CD4-positive, CD25-positive, alpha-beta regulatory T cell (primary cell): ENCODE measurements at regions not wholly inside any gene's neighbourhood (a gene's known extent, or its start where the extent isn't known, plus 50 kb on each side); places are given as distances from the start of the nearest gene placed in this dataset.

Experiments
- ATAC-seq, 2 donors: fragments of 150-1000 bp; cut with Tn5 transposase; one replicate each; pipeline ENCODE4 v1.10.0; 2021; ENCODE audit warnings: low read depth in 2 of 2, moderate number of reproducible peaks in 2 of 2, moderate library complexity in 1 of 2
- DNase-seq, 3 donors: peaks; one replicate each; pipeline versions ENCODE4 v3.0.0 to v3.0.0-alpha.2; 2012 to 2022; ENCODE audit warnings: mixed read lengths in 1 of 3
- H3K27ac ChIP-seq: one replicate; pipeline ENCODE4 v1.7.0; 2013; ENCODE audit warnings: mild to moderate bottlenecking, low read length; ENCODE audit not compliant: insufficient read depth, poor library complexity, severe bottlenecking
- H3K27me3 ChIP-seq: one replicate; pipeline ENCODE4 v1.7.0; 2013; ENCODE audit warnings: low read length; ENCODE audit not compliant: control insufficient read depth, insufficient read depth
- H3K36me3 ChIP-seq: one replicate; pipeline ENCODE4 v1.7.0; 2013; ENCODE audit warnings: mild to moderate bottlenecking, low read length, moderate library complexity; ENCODE audit not compliant: control insufficient read depth, insufficient read depth
- H3K4me1 ChIP-seq: 2 replicates; pipeline ENCODE4 v1.7.0; 2013; ENCODE audit warnings: mild to moderate bottlenecking, low read length; ENCODE audit not compliant: insufficient read depth, control insufficient read depth, poor library complexity, severe bottlenecking
- H3K4me3 ChIP-seq: one replicate; pipeline ENCODE4 v1.7.0; 2013; ENCODE audit warnings: low read depth, mild to moderate bottlenecking, low read length, moderate library complexity
- H3K9me3 ChIP-seq, 2 experiments: 1 replicate in 1 of 2; 2 replicates in 1 of 2; pipeline ENCODE4 v1.7.0; 2013; ENCODE audit warnings: low read length in 2 of 2, mild to moderate bottlenecking in 1 of 2, moderate library complexity in 1 of 2; ENCODE audit not compliant: control insufficient read depth in 2 of 2
- H3K27ac Mint-ChIP-seq, 3 donors: one replicate each; pipeline ENCODE4 v1.8.0; 2020 to 2022; ENCODE audit warnings: mild to moderate bottlenecking in 3 of 3, mixed read lengths in 3 of 3, moderate library complexity in 2 of 3
- H3K27me3 Mint-ChIP-seq: one replicate; pipeline ENCODE4 v1.8.0; 2022; ENCODE audit warnings: mild to moderate bottlenecking, mixed read lengths
- H3K36me3 Mint-ChIP-seq: one replicate; pipeline ENCODE4 v1.8.0; 2020; ENCODE audit warnings: mixed read lengths
- H3K4me1 Mint-ChIP-seq, 4 donors: one replicate each; pipeline ENCODE4 v1.8.0; 2020 to 2022; ENCODE audit warnings: mixed read lengths in 4 of 4, mild to moderate bottlenecking in 1 of 4
- H3K4me3 Mint-ChIP-seq, 4 donors: one replicate each; pipeline ENCODE4 v1.8.0; 2020 to 2022; ENCODE audit warnings: mild to moderate bottlenecking in 4 of 4, mixed read lengths in 4 of 4, moderate library complexity in 3 of 4
- H3K9me3 Mint-ChIP-seq, 7 donors: one replicate each; pipeline ENCODE4 v1.8.0; 2020 to 2022; ENCODE audit warnings: mixed read lengths in 7 of 7, mild to moderate bottlenecking in 3 of 7, moderate library complexity in 2 of 7

- ATAC-seq (no peak), DNase-seq (no peak)
- Mint-ChIP-seq H3K4me1 (no peaks in the 10 kb centered on the region), H3K27ac (no peak overlapping the region), H3K36me3 (no peaks in the 10 kb centered on the region), H3K27me3 (no peaks in the 10 kb centered on the region), H3K4me3 (no peak overlapping the region), H3K9me3 (peaks cover 0 to 6% (median 0%) of the 10 kb centered on the region in 7 donors)
- no peak overlapping the region for H3K27ac ChIP-seq
- no peaks in the 10 kb centered on the region for H3K27me3 ChIP-seq
- H3K4me3 ChIP-seq, result no peak overlapping the region
- no peaks in the 10 kb centered on the region for H3K36me3 ChIP-seq
- H3K4me1 ChIP-seq, result no peaks in the 10 kb centered on the region
- no peaks in the 10 kb centered on the region for H3K9me3 ChIP-seq
These were observed 198.2 kb downstream of the KIF4B start for GRCh38 chr5:155211764-155212163.

- H3K27me3 ChIP-seq, result no peaks in the 10 kb centered on the region
- Mint-ChIP-seq H3K4me1 (no peaks in the 10 kb centered on the region), H3K9me3 (peaks cover 0 to 15% (median 2%) of the 10 kb centered on the region in 7 donors), H3K27me3 (no peaks in the 10 kb centered on the region), H3K27ac (no peak overlapping the region), H3K36me3 (no peaks in the 10 kb centered on the region), H3K4me3 (no peak overlapping the region)
- H3K36me3 ChIP-seq, result no peaks in the 10 kb centered on the region
- no peaks in the 10 kb centered on the region for H3K9me3 ChIP-seq
- H3K27ac ChIP-seq, result no peak overlapping the region
- H3K4me3 ChIP-seq, result no peak overlapping the region
- no peaks in the 10 kb centered on the region for H3K4me1 ChIP-seq
- DNase-seq (no peak), ATAC-seq (no peak)
These were observed 208.8 kb downstream of the KIF4B start for GRCh38 chr5:155222393-155222792.

GRCh38 chr5:155229135-155229534, 215.6 kb downstream of the KIF4B start:
- Mint-ChIP-seq H3K4me1 (no peaks in the 10 kb centered on the region), H3K9me3 (peaks cover 0 to 13% (median 4%) of the 10 kb centered on the region in 7 donors), H3K27ac (no peak overlapping the region), H3K27me3 (no peaks in the 10 kb centered on the region), H3K4me3 (no peak overlapping the region), H3K36me3 (no peaks in the 10 kb centered on the region)
- H3K27ac ChIP-seq, result no peak overlapping the region
- H3K36me3 ChIP-seq, result no peaks in the 10 kb centered on the region
- ATAC-seq (no peak), DNase-seq (no peak)
- no peaks in the 10 kb centered on the region for H3K27me3 ChIP-seq
- H3K9me3 ChIP-seq, result no peaks in the 10 kb centered on the region
- H3K4me1 ChIP-seq, result no peaks in the 10 kb centered on the region
- H3K4me3 ChIP-seq, result no peak overlapping the region

DNA sequence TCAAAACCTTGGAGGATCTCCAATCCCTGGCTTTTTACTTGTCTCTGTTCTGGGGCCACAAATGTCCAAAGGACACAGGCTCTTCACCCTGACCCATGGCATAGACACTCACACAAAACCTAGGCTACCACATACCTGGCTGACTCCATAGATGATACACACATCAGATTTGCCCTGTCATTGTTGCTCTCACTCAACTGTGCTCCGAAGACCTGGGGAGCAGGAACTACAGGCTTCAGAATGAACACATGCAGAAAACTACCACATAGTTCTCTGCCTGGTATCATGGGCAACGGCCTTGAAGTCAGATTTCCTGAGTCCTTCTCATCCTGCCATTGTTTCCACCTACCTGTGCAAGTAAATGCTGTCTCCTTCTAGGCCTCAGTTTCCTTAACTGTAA, 226.2 kb downstream of the KIF4B start:
- H3K27me3 ChIP-seq, result no peaks in the 10 kb centered on the region
- no peak for DNase-seq

DNA sequence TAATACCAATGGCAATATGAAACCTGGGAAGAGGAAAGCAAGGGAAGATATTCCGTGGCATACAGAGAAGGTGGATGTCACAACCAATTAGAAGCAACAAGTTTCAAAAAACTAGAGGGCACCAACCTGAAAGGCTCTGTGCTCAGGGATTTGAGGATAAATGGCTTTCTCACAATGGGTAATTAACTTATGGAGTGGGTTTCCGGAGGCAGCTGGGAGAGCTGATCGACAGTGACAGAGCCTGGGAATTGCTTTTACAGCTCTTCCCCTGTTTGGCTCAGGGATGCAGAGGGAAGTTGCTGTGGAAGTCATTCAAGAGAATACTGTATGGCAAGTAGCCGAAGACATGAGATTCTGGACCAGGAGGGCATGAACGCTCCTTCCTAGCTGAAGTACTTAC, 237.0 kb downstream of the KIF4B start:
- Mint-ChIP-seq H3K9me3 (peaks cover 0 to 6% (median 0%) of the 10 kb centered on the region in 7 donors), H3K27me3 (no peaks in the 10 kb centered on the region), H3K36me3 (no peaks in the 10 kb centered on the region), H3K27ac (no peak overlapping the region), H3K4me1 (no peaks in the 10 kb centered on the region), H3K4me3 (no peak overlapping the region)
- Histone ChIP-seq H3K4me3 (no peak overlapping the region), H3K36me3 (no peaks in the 10 kb centered on the region), H3K4me1 (no peaks in the 10 kb centered on the region), H3K27me3 (no peaks in the 10 kb centered on the region), H3K9me3 (no peaks in the 10 kb centered on the region), H3K27ac (no peak overlapping the region)
- ATAC-seq (no peak), DNase-seq (no peak)

More for the DNA sequence above, 226.2 kb downstream of the KIF4B start:
- Mint-ChIP-seq H3K36me3 (no peaks in the 10 kb centered on the region), H3K9me3 (peaks cover 0 to 20% (median 5%) of the 10 kb centered on the region in 7 donors), H3K27me3 (no peaks in the 10 kb centered on the region), H3K4me3 (no peak overlapping the region), H3K27ac (no peak overlapping the region), H3K4me1 (no peaks in the 10 kb centered on the region)
- Histone ChIP-seq H3K9me3 (no peaks in the 10 kb centered on the region), H3K36me3 (no peaks in the 10 kb centered on the region), H3K4me3 (no peak overlapping the region), H3K4me1 (no peaks in the 10 kb centered on the region), H3K27ac (no peak overlapping the region)
- ATAC-seq, result no peak

- peaks cover 0 to 3% (median 0%) of the 10 kb centered on the region in 7 donors for H3K9me3 Mint-ChIP-seq
- Histone ChIP-seq H3K9me3 (no peaks in the 10 kb centered on the region), H3K4me1 (no peaks in the 10 kb centered on the region), H3K27me3 (no peaks in the 10 kb centered on the region), H3K27ac (no peak overlapping the region), H3K4me3 (no peak overlapping the region), H3K36me3 (no peaks in the 10 kb centered on the region)
- H3K36me3 Mint-ChIP-seq, result no peaks in the 10 kb centered on the region
- H3K4me1 Mint-ChIP-seq, result no peaks in the 10 kb centered on the region
- ATAC-seq (no peak), DNase-seq (no peak)
- no peaks in the 10 kb centered on the region for H3K27me3 Mint-ChIP-seq
- H3K27ac Mint-ChIP-seq, result no peak overlapping the region
- H3K4me3 Mint-ChIP-seq, result no peak overlapping the region
These were observed 238.5 kb downstream of the KIF4B start for GRCh38 chr5:155252025-155252424.

DNA sequence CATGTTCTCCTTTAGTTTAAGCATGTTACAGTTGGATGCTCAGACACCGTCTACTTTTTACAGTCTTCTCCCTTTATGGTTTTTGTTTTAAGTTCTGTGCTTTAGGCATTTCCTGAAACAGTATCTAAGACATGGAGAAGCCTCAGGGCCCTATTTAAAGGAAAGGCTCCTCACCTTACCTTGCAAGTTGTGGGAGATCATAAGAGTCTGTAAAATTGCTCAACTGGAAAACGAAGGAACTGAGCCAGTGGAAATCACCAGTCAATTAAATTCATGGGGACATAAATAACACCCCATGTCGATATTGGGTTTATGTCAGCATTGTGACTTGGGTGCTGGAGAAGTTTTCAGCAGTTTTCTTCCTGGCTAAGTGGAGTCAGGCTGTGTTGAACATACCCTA, 239.2 kb downstream of the KIF4B start:
- H3K4me1 ChIP-seq, result no peaks in the 10 kb centered on the region
- Mint-ChIP-seq H3K4me3 (no peak overlapping the region), H3K27ac (no peak overlapping the region), H3K9me3 (peaks cover 0 to 3% (median 0%) of the 10 kb centered on the region in 7 donors), H3K36me3 (no peaks in the 10 kb centered on the region), H3K4me1 (no peaks in the 10 kb centered on the region), H3K27me3 (no peaks in the 10 kb centered on the region)
- H3K27me3 ChIP-seq, result no peaks in the 10 kb centered on the region
- H3K36me3 ChIP-seq, result no peaks in the 10 kb centered on the region
- no peak overlapping the region for H3K4me3 ChIP-seq
- H3K27ac ChIP-seq, result no peak overlapping the region
- H3K9me3 ChIP-seq, result no peaks in the 10 kb centered on the region
- DNase-seq, result no peak
- ATAC-seq, result no peak

GRCh38 chr5:155254399-155254798, 240.8 kb downstream of the KIF4B start:
- no peaks in the 10 kb centered on the region for H3K36me3 Mint-ChIP-seq
- no peak overlapping the region for H3K27ac ChIP-seq

More at GRCh38 chr5:155254399-155254798, 240.8 kb downstream of the KIF4B start:
- Mint-ChIP-seq H3K27me3 (no peaks in the 10 kb centered on the region), H3K27ac (no peak overlapping the region), H3K4me1 (no peaks in the 10 kb centered on the region), H3K9me3 (peaks cover 0 to 3% (median 0%) of the 10 kb centered on the region in 7 donors), H3K4me3 (no peak overlapping the region)
- DNase-seq (no peak), ATAC-seq (no peak)
- no peak overlapping the region for H3K4me3 ChIP-seq
- no peaks in the 10 kb centered on the region for H3K36me3 ChIP-seq
- H3K27me3 ChIP-seq, result no peaks in the 10 kb centered on the region
- no peaks in the 10 kb centered on the region for H3K9me3 ChIP-seq
- H3K4me1 ChIP-seq, result no peaks in the 10 kb centered on the region
